Fibroblast of peridontal ligament (primary cell): ENCODE measurements at regions not wholly inside any gene's neighbourhood (a gene's known extent, or its start where the extent isn't known, plus 50 kb on each side); places are given as distances from the start of the nearest gene placed in this dataset.

ENCODE experiments used
- DNase-seq: peaks from one replicate; pipeline ENCODE4 v3.0.0-alpha.2; 2010; ENCODE audit errors: extremely low read depth

DNA sequence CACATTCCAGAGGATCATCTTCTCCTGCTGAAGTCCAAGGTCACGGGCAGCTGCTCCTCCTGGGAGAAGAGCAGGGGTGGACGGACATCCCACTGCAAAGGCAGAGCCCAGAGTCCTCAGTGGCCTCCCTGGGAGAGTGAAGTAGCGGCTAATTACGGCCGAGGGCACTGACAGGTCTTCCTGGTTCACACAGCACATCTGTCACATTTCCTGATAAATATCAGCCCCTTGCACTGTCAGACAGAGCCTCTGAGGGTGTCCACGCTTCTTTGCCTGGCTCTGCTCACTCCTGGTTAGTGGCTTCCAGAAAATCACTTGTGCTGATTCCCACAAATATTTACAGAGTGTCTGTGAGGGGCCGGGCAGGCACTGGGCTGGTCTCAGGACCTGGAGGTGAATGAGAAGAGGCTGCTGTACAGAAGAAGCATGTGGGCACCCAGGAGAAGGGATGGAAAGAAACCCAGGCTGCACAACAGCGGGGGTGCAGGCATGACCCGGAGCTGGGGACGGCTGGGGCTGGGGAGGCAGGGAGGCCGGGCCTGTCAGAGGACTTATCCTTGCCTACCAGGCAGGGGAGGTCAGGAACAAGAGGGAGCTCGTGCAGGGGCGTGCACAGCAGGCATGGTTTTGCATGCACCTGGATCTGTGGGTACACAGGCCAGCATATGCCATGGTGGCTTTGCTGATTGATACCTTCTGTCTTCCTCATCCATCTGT lies 258.2 kb upstream of the TNRC6C start:
- DNase-seq, result no peak

DNA sequence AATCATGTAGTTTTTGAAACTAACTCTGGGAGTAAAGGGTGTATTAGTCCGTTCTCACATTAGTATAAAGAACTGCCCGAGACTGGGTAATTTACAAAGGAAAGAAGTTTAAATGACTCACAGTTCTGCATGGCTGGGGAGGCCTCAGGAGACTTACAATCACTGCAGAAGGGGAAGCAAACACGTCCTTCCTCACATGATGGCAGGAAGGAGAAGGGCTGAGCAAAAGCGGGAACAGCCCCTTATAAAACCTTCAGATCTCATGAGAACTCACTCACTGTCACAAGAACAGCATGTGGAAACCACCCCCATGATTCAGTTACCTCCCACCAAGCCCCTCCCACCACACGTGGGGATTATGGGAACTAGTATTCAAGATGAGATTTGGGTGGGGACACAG lies 256.5 kb upstream of the TNRC6C start:
- DNase-seq, result no peak

DNA sequence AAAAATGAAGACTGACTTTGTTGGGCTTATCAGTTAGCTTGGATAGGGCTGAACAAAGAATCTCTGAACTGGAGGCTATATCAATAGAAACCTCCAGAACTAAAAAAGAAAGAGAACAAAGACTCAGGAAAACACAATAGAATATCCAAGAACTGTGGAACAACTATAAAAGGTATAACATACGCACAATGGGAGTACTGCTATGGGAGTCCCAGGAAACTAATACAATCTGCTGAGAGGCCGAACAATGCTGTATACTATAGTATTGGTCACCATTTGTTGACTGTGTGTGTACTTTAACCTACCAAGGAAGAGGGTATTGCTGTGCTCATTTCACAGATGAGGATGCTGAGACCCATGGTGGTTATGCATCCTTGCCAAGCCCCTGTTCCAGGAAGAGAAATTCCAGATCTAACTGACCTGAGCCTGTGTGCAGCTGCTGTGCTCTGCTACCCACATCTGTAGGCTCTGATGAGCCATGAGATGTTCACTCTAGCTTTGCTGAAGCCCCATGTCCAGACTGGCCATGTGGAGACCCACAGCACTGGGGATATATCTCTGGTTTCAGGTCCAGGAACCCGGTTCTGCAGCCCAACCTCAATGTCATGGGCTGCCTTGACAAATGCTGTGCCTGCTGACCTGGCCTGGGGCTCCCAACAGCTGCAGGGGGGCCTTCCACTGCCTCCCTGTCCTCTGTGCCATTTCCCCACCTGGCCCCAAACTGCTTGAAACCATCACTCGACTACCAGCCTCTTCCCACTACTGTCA lies 254.3 kb upstream of the TNRC6C start:
- DNase-seq, result no peak

DNA sequence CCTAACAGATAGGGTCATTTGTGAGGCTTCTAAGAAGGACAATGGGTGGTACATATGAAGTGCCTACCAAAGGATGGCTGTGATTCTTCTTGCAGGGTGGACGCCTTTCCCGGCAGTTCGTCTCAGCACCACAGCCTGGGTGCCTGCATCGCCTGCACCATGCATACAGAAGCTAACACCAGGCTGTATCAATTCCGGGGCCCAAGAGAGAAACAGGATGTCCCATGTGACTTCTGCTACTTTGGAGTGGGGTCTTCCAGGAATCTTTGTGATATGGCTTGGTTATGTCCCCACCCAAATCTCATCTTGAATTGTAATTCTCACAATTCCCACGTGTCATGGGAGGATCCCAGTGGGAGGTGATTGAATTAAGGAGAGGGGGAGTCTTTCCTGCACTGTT lies 251.6 kb upstream of the TNRC6C start:
- DNase-seq, result no peak

DNA sequence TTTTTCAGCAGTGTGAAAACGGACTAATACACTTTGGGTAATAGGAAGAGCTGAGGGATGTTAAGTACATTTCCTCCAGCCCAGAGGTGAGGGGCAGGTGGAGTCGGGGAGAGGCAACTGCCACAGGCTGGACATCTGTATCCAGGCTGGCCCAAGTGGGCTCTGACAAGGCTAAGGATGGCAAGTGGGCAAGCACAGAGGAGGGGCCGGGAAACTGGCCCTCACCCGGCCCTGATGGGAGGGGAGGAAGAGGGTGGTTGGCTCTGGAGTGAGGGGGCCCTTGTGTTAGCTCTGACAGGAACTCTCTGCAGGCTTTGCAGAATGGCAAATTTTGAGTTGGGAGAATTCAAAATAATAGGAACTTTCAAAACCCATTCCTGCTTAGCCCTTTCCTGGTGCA lies 251.0 kb upstream of the TNRC6C start:
- no peak for DNase-seq

DNA sequence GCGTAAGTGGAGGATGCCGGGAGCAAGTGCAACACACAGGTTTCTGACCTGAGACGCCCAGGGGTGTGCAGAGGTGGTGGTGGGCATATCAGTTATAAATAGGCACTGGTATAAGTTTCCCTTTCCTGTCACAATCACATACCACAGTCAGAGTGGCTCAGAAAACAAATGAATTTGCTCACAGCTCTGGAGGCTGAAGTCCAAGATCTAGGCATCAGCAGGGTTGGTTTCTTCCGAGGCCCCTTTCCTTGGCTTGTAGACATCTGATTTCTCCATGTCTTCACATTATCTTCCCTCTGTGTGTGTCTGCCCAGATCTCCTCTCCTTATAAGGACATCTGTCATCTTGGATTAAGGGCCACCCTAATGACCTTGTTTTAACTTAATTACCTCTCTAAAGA lies 250.5 kb upstream of the TNRC6C start:
- no peak for DNase-seq

DNA sequence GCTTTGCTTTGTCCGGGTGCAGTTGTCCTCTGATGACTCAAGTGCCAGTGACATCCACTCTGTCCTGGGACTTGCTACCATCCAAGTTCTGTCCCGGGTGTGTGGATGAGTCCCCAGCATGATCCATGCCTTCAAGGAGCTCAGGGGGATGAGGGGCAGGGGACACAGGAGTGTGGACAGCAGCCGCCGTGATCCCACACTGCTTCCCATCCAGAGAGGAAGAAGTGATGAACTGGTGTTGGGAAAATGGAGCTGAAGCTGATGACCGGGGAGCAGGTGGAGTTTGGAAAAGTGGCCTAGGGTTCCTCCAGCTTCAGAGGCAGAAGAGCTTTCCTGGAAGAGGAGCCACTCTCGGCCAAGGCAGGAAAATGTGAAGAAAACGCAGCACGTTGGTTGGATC lies 249.6 kb upstream of the TNRC6C start:
- no peak for DNase-seq

DNA sequence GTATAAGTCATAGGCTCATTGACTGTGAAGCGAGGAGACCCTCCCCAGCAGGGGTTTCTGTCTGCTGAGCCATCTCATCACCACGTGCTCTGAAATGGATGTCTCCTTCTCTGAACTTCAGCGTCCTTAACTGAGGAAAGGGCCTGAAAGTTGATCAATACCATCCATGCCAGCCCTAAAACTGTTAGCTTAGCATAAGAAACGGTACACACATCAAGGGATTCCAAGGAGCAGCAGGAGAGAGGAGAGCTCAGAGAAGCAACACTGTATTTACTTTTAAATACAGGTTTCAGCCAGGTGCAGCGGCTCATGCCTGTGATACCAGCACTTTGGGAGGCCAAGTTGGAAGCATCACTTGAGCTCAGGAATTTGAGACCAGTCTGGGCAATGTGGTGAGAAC lies 248.9 kb upstream of the TNRC6C start:
- DNase-seq, result no peak

DNA sequence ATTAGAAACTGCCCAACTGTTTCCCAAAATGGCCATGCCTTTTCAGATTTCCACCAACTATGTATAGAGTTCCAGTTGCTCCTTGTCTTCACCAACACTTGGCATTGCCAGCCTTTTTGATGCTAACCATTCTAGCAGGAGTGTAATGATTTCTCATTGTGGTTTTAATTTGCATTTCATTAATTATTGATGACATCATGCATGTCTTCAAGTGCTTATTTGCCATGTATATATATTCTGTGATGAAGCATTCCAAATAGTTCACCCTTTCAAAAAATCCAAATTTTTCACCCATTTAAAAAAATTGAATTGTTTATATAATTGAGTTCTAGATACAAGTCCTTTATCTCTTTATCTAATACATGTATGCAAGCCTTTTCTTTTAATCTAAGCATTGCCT lies 245.9 kb upstream of the TNRC6C start:
- no peak for DNase-seq

DNA sequence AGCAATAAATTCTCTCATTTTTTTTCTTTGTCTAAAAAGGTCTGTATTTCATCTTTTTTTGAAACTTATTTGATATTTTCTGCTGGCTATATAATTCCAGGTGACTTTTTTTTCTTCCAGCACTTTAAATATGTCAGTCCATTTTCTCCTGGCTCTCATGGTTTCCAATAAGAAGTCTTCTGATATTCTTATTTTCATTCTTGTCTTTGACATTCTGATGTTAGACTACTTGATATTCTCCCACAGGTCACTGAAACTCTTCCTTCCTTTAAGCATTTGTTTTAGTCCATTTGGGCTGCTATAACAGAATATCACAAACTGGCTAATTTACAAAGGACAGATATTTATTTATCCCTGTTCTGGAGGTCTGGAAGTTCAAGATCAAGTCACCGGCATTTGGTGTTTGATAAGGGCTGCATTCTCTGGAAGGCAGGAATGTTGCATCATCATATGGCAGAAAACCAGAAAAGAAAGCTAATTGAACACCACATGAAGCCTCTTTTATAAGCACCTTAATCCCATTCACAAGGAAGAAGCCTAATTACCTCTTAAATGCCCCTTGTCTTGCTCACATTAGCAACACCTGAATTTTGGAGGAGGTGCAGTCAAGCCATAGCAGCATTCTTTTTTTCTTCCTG lies 242.1 kb upstream of the TNRC6C start:
- DNase-seq, result no peak

DNA sequence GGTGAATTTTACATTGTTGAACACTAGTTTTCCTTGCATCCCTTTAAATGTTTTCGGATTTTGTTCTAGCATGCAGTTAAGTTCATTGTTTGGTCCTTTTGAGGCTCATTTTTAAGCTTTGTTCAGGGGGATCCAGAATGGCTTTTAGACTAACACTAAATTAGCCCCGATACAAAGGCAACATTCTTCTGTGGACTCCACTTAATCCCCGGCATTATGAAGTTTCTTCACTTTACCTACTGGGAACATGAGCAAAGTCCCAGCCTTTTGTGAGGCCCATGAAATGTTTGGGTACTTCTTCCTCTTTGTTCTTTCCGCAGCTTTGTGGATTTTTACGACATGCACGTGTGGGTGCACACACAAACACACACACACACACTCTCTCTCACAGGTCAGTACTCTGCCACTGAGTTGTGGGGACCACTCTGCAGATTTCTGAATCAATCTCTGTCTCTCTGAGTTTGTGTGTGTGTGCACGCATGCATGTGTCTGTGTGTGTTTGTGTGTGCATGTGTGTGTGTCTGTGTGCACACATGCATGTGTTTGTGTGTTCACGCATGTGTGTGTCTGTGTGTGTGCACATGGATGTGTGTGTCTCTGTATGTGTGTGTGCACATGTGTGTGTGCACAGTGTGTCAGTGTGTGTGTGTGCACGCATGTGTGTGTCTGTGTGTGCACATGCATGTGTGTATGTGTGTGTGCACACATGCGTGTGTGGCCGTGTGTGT lies 240.4 kb upstream of the TNRC6C start:
- no peak for DNase-seq

DNA sequence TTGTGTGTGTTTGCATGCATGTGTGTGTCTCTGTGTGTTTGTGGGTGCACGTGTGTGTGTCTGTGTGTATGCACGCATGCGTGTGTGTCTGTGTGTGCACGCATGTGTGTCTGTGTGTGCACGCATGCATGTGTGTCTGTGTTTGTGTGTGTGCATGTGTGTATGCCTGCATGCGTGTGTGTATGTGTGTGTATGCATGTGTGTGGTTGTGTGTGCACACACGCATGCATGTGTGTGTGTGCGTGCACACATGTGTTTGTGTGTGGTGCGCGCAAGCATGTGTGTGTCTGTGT lies 239.9 kb upstream of the TNRC6C start:
- no peak for DNase-seq

DNA sequence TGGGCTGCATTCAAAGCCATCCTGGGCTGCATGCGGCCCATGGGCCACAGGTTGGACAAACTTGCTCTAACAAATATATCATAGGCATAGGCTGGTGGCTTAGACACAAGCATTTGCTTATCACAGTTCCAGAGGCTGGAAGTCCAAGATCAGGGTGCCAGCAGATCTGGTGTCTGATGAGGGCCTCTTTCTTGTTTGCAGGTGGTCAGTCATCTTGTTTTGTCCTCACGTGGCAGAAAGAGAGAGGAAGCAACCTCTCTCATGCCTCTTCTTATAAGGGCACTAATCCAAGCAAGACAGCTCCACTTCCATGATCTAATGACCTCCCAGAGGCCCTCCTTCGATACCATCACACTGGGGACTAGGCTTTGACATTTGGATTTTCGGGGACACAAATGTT lies 238.7 kb upstream of the TNRC6C start:
- DNase-seq, result no peak

DNA sequence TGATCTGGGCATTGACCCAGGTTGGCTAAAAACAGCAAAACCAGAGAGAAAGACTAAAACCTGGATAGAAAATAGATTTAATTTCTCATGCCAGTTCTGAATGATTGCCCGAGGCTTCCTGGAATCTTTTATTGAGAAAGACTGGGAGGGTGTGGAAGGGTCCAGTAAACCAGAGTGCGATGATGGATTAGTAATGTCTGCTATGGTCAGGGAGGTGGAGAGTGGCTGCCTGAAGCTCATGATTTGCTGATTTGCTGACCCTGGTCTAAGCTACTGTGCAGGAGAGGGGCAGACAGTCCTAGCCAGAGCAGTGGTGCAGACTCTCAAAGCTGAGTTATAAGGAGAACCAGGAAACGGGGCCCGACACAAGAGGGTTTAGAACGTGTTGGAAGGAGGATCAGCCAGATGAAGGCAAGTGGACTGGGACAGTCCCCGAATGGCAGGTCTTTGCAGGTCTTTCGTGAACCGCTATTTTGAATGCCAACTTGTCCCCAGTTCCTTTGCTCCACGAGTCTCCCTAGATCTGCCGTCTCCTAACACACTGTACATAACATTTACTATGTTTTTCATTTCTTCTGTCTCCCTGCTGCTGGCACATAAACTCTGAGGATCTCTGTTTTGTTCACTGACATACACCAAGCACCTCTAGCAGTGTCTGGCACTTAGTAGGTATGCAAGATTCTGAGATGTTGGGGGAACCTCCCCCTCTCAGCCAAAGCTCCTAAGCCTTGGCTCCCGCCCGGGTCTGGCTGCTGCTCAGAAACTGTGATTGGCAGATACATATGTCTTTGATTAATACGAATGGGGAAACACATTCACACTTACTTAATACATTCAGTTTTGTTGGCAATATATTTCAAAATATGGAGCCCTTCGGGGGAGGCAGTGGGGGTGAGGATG lies 237.3 kb upstream of the TNRC6C start:
- DNase-seq, result no peak

DNA sequence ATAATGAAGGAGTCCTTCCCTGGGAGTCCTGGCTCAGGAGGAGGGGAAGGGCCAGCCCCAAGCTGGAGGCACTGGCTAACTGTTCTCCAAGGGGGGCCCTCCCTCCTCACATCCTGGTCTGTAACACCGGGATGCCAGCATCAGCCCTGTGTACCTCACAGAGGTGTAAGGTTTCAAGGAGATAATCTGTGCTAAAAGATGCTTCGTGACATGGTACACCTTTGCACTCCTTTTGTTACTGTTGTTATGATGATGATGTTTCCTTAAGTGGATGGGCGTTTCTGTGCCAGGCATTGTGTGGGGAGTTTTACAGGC lies 236.7 kb upstream of the TNRC6C start:
- no peak for DNase-seq

DNA sequence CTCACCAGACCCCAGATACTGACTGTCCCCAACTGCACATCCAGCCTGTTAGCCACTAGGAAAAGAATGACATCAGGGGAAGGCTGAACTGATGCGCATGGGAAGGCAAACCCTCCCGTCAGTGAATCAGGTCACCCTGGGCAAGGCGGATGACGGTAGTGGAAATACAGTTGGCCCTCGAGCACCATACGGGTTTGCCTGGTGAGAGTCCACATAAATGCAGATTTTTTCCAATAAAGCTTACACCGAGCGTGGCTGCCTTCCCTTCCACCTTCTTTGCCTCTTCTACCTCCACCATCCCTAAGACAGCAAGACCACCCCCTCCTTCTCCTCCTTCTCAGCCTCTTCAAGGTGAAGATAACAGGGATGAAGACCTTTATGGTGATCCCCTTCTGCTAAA lies 236.1 kb upstream of the TNRC6C start:
- no peak for DNase-seq

DNA sequence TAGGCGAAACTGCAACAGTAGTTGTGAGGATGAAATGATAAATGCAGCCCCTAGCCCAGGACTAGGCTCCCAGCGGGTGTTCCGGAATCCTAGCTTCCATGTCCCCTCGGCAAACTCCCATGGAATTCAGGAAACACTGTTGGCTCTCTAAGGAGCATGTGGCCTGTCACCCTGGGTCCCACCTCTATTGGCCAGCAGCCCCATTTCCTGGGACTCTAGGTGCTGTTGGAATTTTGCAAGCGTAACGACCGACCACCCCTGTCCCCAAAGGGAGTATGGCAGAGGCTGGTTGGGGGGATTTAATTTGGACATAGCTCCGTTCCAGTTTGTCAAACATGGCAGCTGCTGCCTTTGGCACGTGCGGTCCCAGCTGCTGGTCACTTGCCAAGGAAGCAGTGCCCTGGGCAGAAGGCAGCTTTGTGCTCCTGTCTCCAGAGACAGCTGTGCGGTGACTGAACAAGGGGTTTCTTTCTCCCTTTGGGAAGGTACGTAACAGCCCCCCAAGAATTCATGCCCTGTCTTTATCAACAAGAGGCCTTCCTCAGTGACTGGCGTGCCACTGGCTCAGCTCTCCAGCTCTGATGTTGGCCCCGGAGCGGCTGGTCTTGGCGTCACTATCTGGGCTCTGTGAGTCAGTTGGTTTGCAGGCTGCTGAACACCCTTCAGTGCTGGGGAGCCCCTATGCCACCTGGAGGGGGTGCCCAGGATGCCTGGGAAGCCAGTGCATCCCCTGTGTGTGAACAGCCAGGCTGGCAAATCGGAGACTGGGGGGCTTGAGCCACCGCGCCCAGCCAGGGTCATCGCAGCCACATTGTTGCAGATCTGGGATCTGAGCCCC lies 235.2 kb upstream of the TNRC6C start:
- no peak for DNase-seq

DNA sequence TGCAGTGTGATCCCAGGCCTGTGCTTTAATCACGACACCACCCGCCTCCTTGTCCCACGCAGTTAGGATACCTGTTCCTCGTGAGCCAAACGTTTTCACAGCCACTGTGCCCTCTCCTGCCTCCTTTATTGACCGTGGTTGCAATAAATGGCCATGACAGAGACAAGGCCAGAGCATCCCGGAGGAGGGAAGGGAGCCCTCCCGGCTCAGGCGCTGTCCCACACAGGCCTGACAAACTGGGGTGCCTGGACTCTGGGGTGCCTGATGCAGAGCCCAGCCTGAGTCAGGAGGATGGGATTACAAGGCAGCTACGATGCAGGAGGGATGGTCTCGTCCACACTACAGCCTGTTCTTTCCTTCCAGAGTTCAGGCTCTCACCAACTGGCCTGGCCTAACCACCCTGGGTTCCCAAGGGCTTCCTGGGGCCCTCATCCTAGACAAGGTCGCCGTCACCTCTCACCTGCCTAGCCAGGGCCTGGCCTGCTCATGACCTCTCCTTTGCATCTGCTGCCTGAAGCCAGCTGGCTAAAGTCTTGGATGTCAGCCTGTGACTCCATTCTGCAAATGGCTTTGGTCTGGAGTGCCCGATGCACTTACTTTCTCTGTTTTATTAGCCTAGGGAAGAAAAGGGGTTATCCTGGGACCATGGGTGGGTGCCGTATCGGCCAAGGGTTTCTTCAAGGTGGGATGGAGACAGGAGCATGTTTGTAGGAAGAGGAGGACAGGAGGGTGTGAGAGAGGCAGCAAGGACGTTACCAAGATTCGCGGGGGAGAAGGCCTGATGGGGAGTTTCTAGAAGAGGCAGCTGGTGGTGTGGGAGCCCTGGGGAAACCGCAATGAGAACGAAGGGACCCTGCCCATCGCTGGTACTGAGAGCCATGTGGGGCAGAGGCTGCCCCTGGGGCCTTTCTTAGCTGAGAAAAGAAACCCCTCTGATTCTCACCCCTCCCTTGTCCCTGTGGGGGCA lies 234.3 kb upstream of the TNRC6C start:
- no peak for DNase-seq

DNA sequence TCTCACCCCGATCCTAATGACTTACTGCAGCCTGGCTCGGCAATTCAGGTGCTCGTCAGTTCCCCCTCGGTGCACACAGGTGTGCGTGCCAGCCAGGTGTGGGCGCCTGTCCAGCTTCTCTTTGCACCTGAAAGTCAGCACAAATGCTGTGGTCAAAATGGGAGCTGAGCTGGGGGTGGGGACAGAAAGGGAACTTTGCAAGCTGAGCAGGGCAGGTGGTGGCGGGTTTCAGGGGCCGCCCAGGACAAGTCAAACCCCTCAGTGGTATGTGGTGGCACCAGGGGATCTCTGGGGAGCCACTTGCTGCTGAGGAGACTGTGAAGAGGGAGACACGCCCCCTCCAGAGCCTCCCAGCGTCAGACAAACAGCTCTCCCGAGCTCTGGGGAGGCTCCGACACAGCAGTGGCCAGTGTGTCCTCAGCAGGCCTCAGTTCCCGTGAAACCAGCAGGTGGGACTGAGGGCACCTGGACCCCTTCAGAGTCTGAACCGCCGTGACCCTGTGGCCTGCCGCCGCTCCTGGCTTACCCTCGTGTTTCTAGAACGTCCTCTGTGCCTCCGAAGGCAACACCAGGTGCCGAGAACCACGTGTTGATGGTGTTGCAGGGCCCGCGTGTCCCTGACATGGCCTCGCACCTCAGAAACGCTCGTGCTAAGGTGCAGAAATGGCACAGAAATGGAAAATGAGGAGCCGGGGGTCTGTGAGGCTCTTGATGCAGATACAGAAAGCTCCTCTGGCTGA lies 233.5 kb upstream of the TNRC6C start:
- no peak for DNase-seq
